HepG2 (cell line): ENCODE measurements at regions not wholly inside any gene's neighbourhood (a gene's known extent, or its start where the extent isn't known, plus 50 kb on each side); places are given as distances from the start of the nearest gene placed in this dataset.

Experiments used
- ATAC-seq: fragments of 200-7000 bp; cut with Tn5 transposase; 3 replicates; pipeline ENCODE4 v1.9.1; 2020; ENCODE audit warnings: mild to moderate bottlenecking, moderate library complexity
- BruUV-seq: library from RNA; stranded (reverse); fragments of 400-500 nt; replicated peaks from 2 replicates; lab custom pipeline; 2021; lab: Mats Ljungman, UMichigan
- CTCF ChIA-PET: fragments of 300-600 bp; formaldehyde crosslinking; extraction: SDS; loops from one replicate; lab custom pipeline; 2021; ENCODE audit warnings: low total read pairs, inconsistent platforms, low intra/inter-chr PET ratio; lab: Yijun Ruan, JAX
- POLR2A ChIA-PET: fragments of 350-600 bp; sonication (Branson Sonifier 250); formaldehyde crosslinking; loops from one replicate; lab custom pipeline; 2020; ENCODE audit warnings: antibody characterized with exemption, inconsistent platforms; lab: Yijun Ruan, JAX
- DNase-seq: peaks from one replicate; pipeline ENCODE4 v3.0.0-alpha.2; 2015; ENCODE audit warnings: low spot score
- FAIRE-seq: peaks from 3 replicates; lab custom pipeline; 2011; peaks lifted over from hg19 to GRCh38; lab: Jason Lieb, UNC
- H2AFZ ChIP-seq: one replicate; pipeline ENCODE4 v1.6.1; 2011; ENCODE audit warnings: low read length, inconsistent platforms
- H3K27ac ChIP-seq: fragments of 300-600 bp; 3 replicates; pipeline ENCODE4 v1.8.0; 2011; ENCODE audit warnings: mixed run types, mild to moderate bottlenecking, mixed read lengths, low read length, inconsistent platforms; ENCODE audit not compliant: insufficient read depth; ENCODE audit errors: extremely low read length
- H3K27me3 ChIP-seq, 2 experiments: fragments of 200-600 bp in 1 of 2; 2 replicates in 1 of 2; 3 replicates in 1 of 2; pipeline versions ENCODE4 v1.6.0 to v1.8.0; 2011; ENCODE audit warnings: low read length in 2 of 2, mild to moderate bottlenecking in 2 of 2, moderate library complexity in 2 of 2, inconsistent platforms in 1 of 2; ENCODE audit not compliant: insufficient read depth in 2 of 2, control insufficient read depth in 1 of 2
- H3K36me3 ChIP-seq, 2 experiments: fragments of 200-600 bp in 1 of 2; replicated peaks in 1 of 2; 2 replicates in 1 of 2; 3 replicates in 1 of 2; pipeline versions ENCODE4 v1.5.1 to v1.8.0; 2011; ENCODE audit warnings: low read length in 2 of 2, inconsistent platforms in 1 of 2; ENCODE audit not compliant: insufficient read depth in 2 of 2, control insufficient read depth in 1 of 2
- H3K4me1 ChIP-seq: 2 replicates; pipeline ENCODE4 v1.5.1; 2012; ENCODE audit warnings: low read length, inconsistent platforms; ENCODE audit not compliant: insufficient read depth
- H3K4me2 ChIP-seq: 2 replicates; pipeline ENCODE4 v1.6.0; 2011; ENCODE audit warnings: low read depth, low read length, inconsistent platforms
- H3K4me3 ChIP-seq, 3 experiments: fragments of 200-600 bp in 1 of 3; sonication (generic), shearing (Covaris generic) in 1 of 3; replicated peaks in 1 of 3; 2 replicates each; pipeline ENCODE4 v1.5.1; 2011 to 2016; ENCODE audit warnings: low read length in 3 of 3, inconsistent platforms in 2 of 3, low read depth in 2 of 3, mild to moderate bottlenecking in 2 of 3, control low read depth in 1 of 3, mixed read lengths in 1 of 3; ENCODE audit not compliant: insufficient read depth in 1 of 3
- H3K79me2 ChIP-seq: one replicate; pipeline ENCODE4 v1.6.1; 2011; ENCODE audit warnings: low read length, inconsistent platforms; ENCODE audit not compliant: insufficient read depth
- H3K9ac ChIP-seq: 2 replicates; pipeline ENCODE4 v1.6.0; 2011; ENCODE audit warnings: mild to moderate bottlenecking, low read depth, low read length, inconsistent platforms; ENCODE audit not compliant: insufficient read depth
- H3K9me3 ChIP-seq: 2 replicates; pipeline ENCODE4 v1.5.1; 2012; ENCODE audit warnings: mild to moderate bottlenecking, low read length
- H4K20me1 ChIP-seq: 2 replicates; pipeline ENCODE4 v1.6.0; 2011; ENCODE audit warnings: inconsistent platforms, mild to moderate bottlenecking, low read length, moderate library complexity; ENCODE audit not compliant: insufficient read depth
- ATF7 ChIP-seq, 2 experiments: fragments of 450-650 bp in 1 of 2; sonication (generic) in 1 of 2; formaldehyde crosslinking in 1 of 2; IDR thresholded peaks; 2 replicates each; pipeline versions ENCODE4 v1.4.0 to v1.6.1; 2016 to 2020; ENCODE audit warnings: antibody characterized with exemption in 1 of 2, mild to moderate bottlenecking in 1 of 2, missing genetic modification reagents in 1 of 2
- CBX5 ChIP-seq: sonication (generic); formaldehyde crosslinking; IDR thresholded peaks from 2 replicates; pipeline ENCODE4 v1.4.0; 2020; ENCODE audit warnings: missing genetic modification reagents, borderline replicate concordance
- CREB1 ChIP-seq, 2 experiments: fragments of 450-650 bp in 1 of 2; IDR thresholded peaks; 2 replicates each; pipeline ENCODE4 v1.6.1; 2016 to 2017; ENCODE audit warnings: control low read depth in 1 of 2, mild to moderate bottlenecking in 1 of 2, missing compliant biosample characterization in 1 of 2, missing genetic modification characterization in 1 of 2
- GABPA ChIP-seq, 2 experiments: IDR thresholded peaks; 2 replicates each; pipeline ENCODE4 v1.6.1; 2011 to 2016; ENCODE audit warnings: low read depth in 2 of 2, low read length in 1 of 2, missing biosample characterization in 1 of 2, missing genetic modification characterization in 1 of 2
- GPN1 ChIP-seq: sonication (generic); formaldehyde crosslinking; IDR thresholded peaks from 2 replicates; pipeline ENCODE4 v1.5.1; 2020; ENCODE audit warnings: missing genetic modification reagents, borderline replicate concordance
- PRPF4 ChIP-seq: fragments of 200-400 bp; formaldehyde crosslinking; IDR thresholded peaks from 2 replicates; pipeline ENCODE4 v1.6.1; 2016; ENCODE audit warnings: low read length, low read depth; ENCODE audit not compliant: poor library complexity, severe bottlenecking
- TAF15 ChIP-seq: fragments of 200-400 bp; formaldehyde crosslinking; IDR thresholded peaks from one replicate; pipeline ENCODE4 v1.6.1; 2018; ENCODE audit warnings: mild to moderate bottlenecking, low read depth, low read length; ENCODE audit not compliant: poor library complexity, severe bottlenecking
- ZBTB2 ChIP-seq: sonication (generic); formaldehyde crosslinking; IDR thresholded peaks from 2 replicates; pipeline ENCODE4 v1.8.0; 2022; ENCODE audit warnings: low read depth, missing genetic modification reagents
- ZFAT ChIP-seq: sonication (generic); formaldehyde crosslinking; conservative IDR thresholded peaks from 2 replicates; pipeline ENCODE4 v1.8.1; 2023; ENCODE audit warnings: missing genetic modification reagents, inconsistent platforms
- ZNF558 ChIP-seq: sonication (generic); formaldehyde crosslinking; IDR thresholded peaks from 2 replicates; pipeline ENCODE4 v1.9.0; 2022; ENCODE audit warnings: mild to moderate bottlenecking, missing genetic modification reagents, borderline replicate concordance
- ZNF572 ChIP-seq: sonication (generic); formaldehyde crosslinking; IDR thresholded peaks from 2 replicates; pipeline ENCODE4 v1.5.1; 2020; ENCODE audit warnings: mild to moderate bottlenecking, missing genetic modification reagents
- ZNF678 ChIP-seq: sonication (generic); formaldehyde crosslinking; IDR thresholded peaks from 2 replicates; pipeline ENCODE4 v1.4.0; 2020; ENCODE audit warnings: mild to moderate bottlenecking, missing genetic modification reagents
- WGBS: methylation state at CpG from one replicate; pipeline ENCODE4 v1.1.6; 2017; ENCODE audit warnings: low lambda C conversion rate; 5-methylcytosine and 5-hydroxymethylcytosine counted together
- in situ Hi-C: cut with HindIII; loops from 2 replicates; pipeline ENCODE4 v1.10.0; 2017; ENCODE audit warnings: low pct_unique_long_range_greater_than_20kb; ENCODE audit not compliant: extremely low pct_ligation_motif_present
- intact Hi-C: fragments of 100-400 bp; cut with micrococcal nuclease; formaldehyde crosslinking; loops from one replicate; pipeline ENCODE4 v1.10.0; 2022; ENCODE audit not compliant: unreplicated experiment
- TF ChIP-seq, protein P1 (sequence below): sonication (generic); formaldehyde crosslinking; IDR thresholded peaks from 2 replicates; pipeline ENCODE4 v1.8.0; 2022; ENCODE audit warnings: mild to moderate bottlenecking, missing genetic modification reagents, borderline replicate concordance

DNA sequence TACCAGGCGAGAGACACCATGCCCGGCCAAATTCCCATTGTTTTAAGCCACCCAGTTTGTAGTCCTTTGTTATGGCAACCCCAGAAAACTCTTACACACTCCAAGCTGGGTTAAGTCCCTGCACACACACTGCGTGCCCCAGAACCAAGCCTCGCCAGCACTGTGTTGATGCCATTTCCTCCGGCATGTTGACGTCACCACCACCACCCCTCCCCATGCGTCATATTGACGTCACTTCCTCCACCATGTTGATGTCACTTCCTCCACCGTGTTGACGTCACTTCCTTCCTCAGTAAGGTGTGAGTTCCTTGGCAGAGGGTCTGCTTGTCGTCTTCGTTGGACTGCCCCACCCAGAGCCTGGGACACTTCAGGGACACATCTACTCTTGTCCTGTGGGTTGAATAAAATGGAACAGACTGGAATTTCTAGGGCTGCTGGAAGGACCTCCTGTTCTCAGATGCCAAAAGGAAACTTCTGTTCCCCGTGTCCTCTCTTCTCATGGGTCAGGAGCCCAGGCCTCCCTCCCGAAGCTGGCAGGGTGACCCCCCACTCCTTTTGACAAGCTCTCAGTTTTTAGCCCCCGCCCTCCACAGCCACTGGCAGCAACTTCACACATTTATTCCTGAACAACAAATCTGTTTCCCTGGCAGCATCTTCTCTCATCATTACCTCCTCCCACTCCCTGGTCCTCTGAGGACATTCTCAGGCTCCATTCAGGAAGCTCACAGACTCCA lies 643.3 kb downstream of the NPHP4 start:
- BruUV-seq: no TSS peak
- Histone ChIP-seq H3K4me1 (peaks cover 8% of the 10 kb centered on the region; the same call in 1 of the 2 replicates), H4K20me1 (no peaks in the 10 kb centered on the region), H2AFZ (no peak overlapping the region), H3K9me3 (peaks cover 43% of the 10 kb centered on the region), H3K4me3 (no peak overlapping the region), H3K79me2 (no peaks in the 10 kb centered on the region), H3K27ac (no peak overlapping the region), H3K36me3 (no peaks in the 10 kb centered on the region), H3K9ac (no peak overlapping the region), H3K4me2 (no peak overlapping the region), H3K27me3 (no peaks in the 10 kb centered on the region)
- DNase-seq (no peak), ATAC-seq (no peak), FAIRE-seq (no peak)
- ChIA-PET CTCF (no interaction called here), POLR2A (no interaction called here)
- intact Hi-C loops (no loop called here), in situ Hi-C loops (no loop called here)
- WGBS: 53% methylated on average over 15 of the region's 15 CpGs
- peak; percentile 90 for TF ChIP-seq CREB1 (IDR thresholded peaks at IDR 0.05)
- no peak for TF ChIP-seq CREB1 (CRISPR knock-in tag; IDR thresholded peaks at IDR 0.05)
- peak; percentile 64 for TF ChIP-seq ATF7 (IDR thresholded peaks at IDR 0.05)
- no peak for TF ChIP-seq ATF7 (CRISPR knock-in tag; IDR thresholded peaks at IDR 0.05)
- peak; percentile 24; the same call in 1 of the 2 replicates for TF ChIP-seq GABPA (IDR thresholded peaks at IDR 0.05; ENCODE audit: low read depth, low read length)
- no peak for TF ChIP-seq GABPA (CRISPR knock-in tag; IDR thresholded peaks at IDR 0.05; ENCODE audit: low read depth)
- TF ChIP-seq TAF15: no peak

DNA sequence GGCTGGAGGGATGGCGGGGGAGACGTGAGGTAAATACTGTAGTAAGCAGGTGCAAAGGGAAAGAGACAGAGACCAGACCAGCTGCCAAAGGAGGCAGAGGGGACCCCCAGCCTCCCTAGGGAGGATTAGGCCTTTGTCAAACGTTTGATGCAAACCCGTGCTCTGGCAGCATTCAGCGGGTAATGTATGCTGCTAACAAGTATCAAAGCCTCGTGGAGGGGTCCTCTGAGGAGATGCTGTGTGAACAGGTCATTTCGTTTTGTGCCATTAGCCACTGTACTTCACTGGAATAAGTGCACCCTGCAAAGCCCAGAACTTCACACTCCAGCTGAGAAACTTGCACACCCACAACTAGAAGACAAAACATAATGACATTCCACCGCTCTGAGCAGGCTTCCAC lies 644.5 kb downstream of the NPHP4 start:
- intact Hi-C loops: no loop called here
- WGBS: 27% methylated on average over 6 of the region's 8 CpGs
- CTCF ChIA-PET: no interaction called here

More for the DNA sequence above, 644.5 kb downstream of the NPHP4 start:
- no peak overlapping the region for H2AFZ ChIP-seq
- DNase-seq (no peak), ATAC-seq (no peak), FAIRE-seq (no peak)
- no peak overlapping the region for H3K27ac ChIP-seq
- H3K4me3 ChIP-seq: no peak overlapping the region
- H3K9me3 ChIP-seq: peaks cover 43% of the 10 kb centered on the region
- no TSS peak for BruUV-seq
- H4K20me1 ChIP-seq: no peaks in the 10 kb centered on the region
- no peaks in the 10 kb centered on the region for H3K27me3 ChIP-seq
- H3K79me2 ChIP-seq: no peaks in the 10 kb centered on the region
- in situ Hi-C loops: no loop called here
- POLR2A ChIA-PET: no interaction called here
- no peak overlapping the region for H3K9ac ChIP-seq
- no peak overlapping the region for H3K4me2 ChIP-seq
- H3K36me3 ChIP-seq: no peaks in the 10 kb centered on the region
- H3K4me1 ChIP-seq: peaks cover 8% of the 10 kb centered on the region; the same call in 1 of the 2 replicates
- no peak for TF ChIP-seq PRPF4
- no peak for TF ChIP-seq ZFAT
- no peak for TF ChIP-seq ZBTB2 (CRISPR knock-in tag)
- no peak for TF ChIP-seq ZNF558 (CRISPR knock-in tag)
- TF ChIP-seq ZNF678 (CRISPR knock-in tag): no peak
- no peak for TF ChIP-seq CBX5 (CRISPR knock-in tag)
- TF ChIP-seq, protein P1, sequence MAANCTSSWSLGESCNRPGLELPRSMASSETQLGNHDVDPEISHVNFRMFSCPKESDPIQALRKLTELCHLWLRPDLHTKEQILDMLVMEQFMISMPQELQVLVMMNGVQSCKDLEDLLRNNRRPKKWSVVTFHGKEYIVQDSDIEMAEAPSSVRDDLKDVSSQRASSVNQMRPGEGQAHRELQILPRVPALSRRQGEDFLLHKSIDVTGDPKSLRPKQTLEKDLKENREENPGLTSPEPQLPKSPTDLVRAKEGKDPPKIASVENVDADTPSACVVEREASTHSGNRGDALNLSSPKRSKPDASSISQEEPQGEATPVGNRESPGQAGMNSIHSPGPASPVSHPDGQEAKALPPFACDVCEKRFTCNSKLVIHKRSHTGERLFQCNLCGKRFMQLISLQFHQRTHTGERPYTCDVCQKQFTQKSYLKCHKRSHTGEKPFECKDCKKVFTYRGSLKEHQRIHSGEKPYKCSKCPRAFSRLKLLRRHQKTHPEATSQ: no peak
- TF ChIP-seq ZNF572: no peak
- no peak for TF ChIP-seq GPN1 (CRISPR knock-in tag)
